NCI-H2107 treated with DMSO at 0.1 percent for 48 hours (cell line): ENCODE measurements at regions not wholly inside any gene's neighbourhood (a gene's known extent, or its start where the extent isn't known, plus 50 kb on each side); places are given as distances from the start of the nearest gene placed in this dataset.

Experiments used
- DNase-seq: peaks from one replicate; lab custom pipeline; 2025; ENCODE audit not compliant: unreplicated experiment; lab: John Stamatoyannopoulos, UW

DNA sequence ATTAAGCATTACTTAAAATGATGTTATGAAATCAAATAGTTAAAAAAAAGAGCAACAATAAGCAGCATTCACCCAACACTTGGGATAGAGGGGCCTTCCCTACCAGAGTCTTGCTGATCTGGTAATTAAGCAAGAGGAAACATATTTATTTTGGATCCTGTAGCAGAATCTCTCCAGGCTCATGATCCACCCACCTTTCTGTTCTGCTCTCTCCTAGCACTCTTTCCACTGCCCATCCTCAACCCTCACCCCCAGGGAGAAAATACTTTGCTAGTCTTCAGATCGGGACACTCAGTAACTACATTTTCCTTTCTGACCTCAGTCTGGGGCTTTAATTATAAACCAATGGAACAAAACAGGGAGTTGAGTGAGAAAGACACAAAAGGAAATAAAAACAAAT is 1541.9 kb downstream of the AACS start:
- no peak for DNase-seq

DNA sequence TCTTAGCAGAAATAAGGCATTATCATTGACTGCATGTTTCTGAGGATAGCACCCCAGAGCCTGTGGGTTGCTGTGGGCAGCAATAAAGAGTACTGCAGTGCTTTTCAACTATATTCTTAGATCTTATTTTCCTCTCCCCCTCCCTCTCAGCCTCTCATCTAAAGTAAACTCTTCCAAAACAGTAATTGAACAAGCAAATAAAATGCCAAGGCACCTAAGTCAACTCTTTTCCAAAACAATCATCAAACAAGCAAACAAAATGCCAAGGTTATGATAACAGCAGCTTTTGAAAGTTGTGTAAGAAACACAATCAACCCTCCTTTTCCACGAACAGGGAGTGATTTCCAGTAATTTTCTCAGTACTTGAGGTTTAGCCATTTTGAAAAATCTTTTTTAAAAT is 1542.6 kb downstream of the AACS start:
- DNase-seq, result no peak

DNA sequence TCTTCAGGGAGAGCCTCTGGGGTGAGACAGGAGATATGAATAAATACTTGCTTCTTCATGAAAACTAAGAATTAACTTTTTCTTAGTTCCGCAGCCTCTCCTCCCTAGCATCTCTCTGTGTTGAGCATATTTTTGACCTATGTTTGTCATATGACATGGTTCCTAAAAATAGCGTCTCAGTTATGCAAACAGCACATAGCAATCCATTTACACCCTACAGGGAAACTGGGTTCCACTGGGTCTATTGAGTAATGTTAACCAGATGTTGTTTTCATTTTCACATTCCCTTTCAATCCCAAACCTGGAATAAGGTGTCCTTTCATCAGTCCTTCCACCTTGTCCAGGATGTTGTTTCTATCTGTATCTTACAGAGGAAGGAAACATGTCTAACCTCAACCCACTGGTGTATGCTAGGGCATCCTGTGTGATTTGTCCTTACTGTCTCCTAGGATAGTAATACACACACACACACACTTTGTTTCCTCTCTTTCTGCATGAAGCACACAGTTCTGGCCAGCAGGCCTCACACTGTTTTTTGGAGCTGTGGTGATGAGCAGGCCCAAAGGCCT is 1543.5 kb downstream of the AACS start:
- DNase-seq, result no peak

DNA sequence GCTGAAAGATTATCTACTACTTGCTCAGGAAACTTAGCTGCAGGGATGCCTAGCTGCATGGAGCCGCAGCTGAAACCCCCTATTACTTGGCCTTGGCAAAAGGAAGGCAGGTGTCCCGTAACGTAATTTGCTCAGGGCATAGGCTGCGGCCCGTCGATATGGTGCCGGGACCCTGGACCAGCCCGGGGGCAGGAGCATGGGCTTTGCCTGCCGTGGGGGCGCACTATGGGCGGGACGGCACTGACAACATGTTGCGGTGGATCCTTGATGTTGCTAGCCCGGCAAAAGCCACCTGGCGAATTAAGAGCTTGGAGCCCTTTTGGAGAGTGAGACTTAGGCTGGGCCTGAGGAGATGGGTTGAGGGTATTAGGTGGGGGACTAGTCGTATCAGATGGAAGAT is 1551.2 kb downstream of the AACS start:
- no peak for DNase-seq

DNA sequence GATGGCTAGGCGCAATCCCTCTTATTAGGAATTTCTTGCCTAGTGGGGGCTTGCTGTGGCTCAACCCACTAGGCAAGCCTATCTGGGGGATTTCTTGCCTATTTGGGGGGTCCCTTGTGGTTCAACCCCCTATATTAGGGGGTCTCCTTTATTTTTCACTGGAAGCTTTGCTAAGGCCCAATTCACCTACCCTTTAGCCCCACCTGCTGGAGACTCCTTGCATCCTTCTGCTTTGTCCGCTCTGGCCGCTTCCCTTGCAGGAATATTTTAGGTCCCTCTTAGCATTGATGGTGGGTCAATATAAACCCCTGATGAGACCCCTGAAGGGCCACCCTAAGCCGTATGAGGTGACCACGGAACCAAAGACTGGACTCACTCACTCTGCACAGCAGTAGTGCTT is 1552.1 kb downstream of the AACS start:
- no peak for DNase-seq

DNA sequence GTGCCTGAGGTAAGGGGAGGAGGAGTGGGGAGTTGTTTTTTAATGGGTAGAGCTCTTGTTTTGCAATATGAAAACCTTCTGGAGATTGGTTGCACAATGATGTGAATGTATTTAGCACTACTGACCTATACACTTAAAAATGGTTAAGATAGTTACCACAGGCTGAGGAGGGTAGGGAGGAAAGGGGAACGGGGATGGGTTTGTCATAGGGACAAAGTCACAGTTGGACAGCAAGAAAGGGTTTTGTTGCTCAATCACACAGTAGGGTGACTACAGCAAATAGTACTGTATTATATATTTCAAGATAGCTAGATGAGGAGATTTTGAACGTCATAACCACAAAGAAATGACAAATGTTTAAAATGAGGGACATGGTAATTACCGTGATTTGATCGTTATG is 1562.4 kb downstream of the AACS start:
- DNase-seq, result no peak

DNA sequence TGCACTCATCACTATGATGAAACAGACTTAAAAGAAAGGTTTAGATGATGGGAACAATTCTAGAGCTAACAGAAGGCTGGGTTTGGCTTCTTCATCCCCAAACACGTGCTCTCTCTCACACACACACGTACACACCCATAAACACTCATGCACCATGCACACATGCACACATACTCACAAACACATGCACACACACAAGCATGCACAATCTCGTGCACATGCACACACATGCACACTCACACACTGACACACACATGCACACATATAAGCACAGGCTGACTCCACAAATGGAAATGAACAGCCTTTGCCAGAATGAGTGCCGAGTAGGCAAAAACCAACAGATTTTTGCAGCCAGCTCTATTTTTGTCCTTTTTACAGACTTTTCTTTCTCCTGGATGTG is 1571.6 kb downstream of the AACS start:
- no peak for DNase-seq

DNA sequence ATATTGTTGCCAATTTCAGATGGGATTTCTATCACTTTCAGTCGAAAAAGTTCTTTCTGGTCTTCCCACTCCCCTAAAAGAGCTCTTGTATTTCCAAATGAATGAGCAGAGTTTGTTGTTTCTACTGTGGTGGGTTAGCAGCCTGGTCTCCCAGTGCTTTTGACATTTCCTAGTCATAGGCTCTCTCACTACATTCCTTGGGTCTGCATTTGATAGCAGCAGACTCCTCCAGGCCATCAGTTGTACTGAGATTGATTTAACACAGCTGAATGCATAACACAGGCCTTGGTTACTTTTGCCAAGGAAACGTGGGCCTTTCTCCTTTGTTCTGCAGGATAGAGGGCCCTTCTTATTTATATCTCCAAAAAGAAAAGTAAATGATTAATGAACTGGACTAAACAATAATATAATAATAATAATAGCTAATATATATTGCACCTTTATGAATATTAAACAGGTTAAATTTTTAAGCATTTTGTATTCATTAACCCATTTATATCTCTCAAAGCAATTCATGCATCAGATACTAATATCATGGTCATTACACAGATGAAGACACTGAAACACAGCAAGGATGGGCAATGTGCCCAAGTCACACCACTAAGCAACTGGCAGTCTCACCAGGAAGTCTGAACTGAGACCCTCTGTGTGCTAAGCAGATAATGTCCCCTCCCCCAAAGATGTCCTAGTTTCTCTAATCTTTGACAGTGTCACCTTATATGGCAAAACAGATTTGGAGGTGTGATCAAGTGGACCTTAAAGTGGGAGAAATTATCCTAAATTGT is 1579.2 kb downstream of the AACS start:
- DNase-seq, result no peak

DNA sequence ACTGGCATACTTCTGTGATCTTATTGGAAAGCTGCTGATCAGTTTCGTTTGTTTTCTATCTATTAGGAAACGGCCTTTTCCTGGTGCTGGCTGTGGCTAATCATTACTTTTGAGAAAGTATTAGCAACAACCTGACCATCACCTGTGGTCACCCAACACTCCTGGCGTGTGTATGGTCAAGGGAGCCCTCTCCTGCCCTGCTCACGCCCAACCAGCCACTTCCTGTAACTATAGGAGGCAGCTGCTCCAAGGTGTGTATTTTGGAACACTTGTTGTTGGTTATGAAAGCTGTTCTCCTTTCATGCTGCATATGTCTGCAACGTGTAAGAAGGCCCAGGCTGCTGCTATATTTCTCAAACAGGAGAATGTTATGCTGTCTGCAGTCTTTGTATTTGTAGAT is 1582.8 kb downstream of the AACS start:
- no peak for DNase-seq

DNA sequence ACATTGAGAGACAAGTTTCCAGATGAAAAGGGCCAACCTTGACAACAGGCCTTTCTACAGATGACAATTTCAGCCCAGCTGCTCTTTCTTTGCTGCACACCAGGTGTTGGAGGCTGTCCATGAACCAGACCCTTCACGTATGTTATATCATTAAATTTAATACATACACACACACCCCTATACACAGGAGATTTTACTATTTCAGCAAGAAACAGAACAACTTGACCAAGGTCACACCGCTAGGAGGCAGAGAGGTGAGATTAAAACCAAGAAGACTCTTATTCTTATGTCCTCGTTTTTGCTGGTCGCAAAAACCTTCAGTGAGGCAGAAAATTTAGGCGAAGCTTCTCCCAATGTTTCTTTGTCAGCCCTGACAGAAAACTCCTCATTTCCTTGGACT is 1585.9 kb downstream of the AACS start:
- DNase-seq, result no peak

DNA sequence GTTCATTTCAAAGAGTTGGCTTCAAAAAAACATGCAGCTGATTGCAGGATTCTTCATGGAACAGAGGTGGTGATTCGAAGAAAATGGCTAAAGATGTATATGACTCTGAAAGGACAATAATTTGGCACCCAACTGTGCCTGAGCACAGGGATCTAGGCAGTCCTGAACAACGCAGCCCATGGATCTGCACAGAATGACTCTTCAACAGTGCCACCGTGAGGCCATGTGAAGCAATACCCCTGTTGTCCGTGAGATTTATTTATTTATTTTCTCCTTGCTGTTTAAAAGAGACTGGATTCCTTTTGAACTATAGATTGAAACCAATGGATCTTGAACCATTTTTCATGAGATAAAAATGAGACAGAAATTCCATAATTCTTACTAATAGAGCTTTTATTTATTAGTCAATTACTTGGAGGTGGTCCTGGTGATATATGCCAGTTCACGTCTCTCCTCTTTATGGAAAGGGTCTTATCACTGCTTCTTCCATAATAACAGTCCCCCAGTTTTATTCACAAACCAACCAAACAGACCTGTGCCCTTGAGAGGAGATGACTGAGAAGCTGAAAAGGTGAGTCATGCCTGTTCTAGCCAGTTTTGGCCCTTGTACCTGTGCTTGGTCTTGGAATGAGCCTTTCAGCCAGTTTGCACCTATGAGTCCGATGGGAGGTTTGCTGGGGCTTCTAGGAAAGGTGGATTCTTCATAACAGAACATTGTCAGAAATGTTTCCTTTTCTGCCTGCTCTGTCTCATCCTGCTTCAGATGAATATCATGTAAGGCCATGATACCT is 1598.3 kb downstream of the AACS start:
- no peak for DNase-seq

DNA sequence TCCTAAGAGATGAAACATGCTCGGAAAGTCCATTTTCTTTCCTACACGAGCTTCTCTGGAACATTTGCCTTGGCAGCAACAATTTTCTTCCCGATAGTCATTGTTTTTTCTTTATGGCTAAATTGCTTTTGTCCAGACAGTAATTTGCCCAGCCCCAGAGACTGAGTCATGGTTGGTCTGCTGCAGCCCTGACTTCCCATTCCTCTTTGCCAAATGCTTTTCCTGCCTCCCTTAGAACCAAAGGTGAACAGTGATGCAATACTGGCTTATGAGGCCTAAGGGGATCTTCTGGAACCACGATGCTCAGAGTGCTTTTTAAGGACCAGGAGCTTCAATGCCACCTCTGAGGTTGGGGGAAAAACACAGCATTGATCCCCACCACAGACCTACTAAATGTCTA is 1599.6 kb upstream of the TMEM132C start:
- DNase-seq, result no peak

DNA sequence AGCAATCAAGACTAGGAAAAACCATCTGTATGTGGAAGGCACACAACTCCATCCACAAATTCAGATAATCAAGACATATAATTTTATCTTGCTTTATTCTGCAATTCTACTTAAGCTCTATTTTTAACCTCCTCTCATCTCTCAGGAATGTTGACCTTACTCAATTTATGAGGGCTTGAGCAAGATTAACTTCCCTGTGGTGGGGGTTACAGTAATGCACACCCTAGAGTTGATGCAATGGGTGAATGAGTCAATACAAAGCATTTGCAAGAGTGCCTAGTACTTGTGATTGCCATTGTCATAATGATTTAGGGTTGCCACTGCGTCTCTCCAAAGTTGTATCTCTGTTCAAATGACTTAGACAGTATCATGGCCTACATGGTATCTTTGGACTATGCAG is 1598.4 kb upstream of the TMEM132C start:
- no peak for DNase-seq

DNA sequence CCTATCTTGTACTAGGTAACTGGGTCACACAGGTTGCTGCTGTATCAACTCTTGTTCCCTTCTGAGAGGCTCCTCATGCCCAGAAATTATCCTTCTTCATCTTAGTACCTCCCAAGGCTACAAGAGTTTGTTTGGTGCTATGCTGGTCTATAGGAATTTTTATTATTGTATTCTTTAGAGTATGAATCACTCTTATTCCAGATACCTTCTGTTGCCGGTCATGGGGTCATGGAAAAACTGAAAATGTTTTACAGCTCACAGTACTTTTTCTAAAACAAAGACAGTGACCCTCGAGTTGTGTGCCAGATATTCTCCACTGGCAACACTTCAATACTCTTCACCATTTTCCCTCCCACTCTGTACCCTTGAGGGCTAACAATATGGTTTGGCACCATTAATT is 1598.0 kb upstream of the TMEM132C start:
- no peak for DNase-seq

DNA sequence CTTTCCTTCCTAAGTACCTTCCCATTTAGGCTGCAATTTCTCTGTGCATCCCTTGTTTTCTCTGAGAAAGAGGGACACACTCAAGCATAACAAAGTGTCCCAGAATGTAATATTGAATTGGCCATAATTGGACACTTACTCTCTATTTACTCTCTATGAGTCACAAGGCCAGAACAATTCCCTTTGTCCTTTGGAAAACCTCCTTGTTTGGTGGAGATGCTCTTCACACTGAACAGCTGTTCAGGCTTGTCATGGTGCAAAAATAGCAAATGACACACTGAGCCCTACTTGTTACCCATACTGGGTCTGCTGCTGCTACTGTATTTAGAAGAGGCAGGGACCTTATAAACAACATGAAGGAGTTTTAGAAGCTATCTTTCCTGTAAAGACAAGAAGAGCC is 1590.5 kb upstream of the TMEM132C start:
- no peak for DNase-seq

DNA sequence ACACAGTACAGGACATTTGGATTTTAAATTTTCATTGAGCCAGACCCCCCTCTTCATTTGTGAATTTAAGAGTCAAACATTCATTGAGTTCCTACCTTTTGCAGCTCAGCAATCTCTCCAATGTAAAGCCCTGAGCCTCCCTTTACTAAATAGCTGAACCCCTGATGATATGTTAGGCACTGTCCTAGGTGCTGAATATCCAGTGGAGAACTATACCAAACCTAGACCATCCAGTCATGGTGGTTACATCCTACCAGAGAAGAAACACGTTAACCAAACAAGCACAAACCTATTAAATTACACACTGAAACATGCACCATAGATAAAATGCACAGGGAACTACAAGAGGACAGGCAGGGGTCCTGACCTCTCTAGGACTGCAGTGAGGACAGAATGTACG is 1585.3 kb upstream of the TMEM132C start:
- DNase-seq, result no peak

DNA sequence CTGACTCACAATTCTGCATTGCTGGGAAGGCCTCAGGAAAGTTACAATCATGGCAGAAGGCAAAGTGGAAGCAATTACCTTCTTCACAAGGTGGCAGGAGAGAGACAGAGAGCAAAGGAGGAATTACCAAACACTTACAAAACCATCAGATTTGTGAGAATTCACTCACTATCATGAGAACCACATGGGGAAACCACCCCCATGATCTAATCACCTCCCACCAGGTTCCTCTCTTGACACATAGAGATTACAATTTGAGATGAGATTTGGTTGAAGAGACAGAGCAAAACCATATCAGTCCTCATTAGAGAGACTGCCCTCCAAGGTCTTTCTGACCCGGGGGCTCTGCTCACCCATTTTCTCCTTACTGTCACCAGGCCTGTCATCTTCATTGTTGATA is 1582.3 kb upstream of the TMEM132C start:
- DNase-seq, result no peak

DNA sequence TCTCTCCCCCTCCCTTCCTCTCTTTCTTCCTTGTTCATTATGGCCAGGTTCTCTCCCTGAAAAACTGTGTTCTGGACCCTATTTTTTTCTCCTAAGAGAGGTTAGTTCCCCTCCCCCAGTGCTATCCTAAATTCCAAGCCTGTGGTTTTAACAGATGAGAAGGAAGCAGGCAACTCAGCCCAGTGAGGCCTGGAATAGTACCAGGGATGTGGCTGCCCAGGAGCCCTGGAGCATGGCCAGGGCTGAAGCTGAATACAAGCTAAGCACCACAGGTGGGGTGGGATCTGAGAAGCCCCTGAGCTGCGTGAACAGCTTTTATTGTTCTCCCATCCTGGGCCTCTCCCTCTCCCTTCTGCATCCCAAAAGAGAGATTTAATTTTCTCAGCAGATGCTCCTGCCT is 1581.3 kb upstream of the TMEM132C start:
- no peak for DNase-seq

DNA sequence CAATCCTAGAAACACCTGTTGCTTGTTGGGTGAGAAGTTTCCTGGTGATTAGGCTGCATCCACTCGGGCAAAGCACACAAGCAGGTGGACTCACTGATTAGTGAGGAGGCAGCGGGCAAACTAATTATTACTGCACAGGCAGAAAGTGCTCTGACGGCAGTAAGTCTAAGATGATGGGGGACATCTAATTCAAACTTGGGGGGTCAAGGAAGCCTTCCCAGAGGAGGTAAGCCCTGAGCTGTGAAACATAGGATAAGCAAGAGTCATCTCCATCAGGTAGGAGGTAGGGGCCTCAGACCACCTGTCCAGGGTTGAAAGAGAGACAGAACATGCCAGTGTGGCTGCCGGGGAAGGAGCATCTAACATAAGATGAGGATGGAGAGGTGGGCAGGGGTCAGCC is 1578.4 kb upstream of the TMEM132C start:
- no peak for DNase-seq

DNA sequence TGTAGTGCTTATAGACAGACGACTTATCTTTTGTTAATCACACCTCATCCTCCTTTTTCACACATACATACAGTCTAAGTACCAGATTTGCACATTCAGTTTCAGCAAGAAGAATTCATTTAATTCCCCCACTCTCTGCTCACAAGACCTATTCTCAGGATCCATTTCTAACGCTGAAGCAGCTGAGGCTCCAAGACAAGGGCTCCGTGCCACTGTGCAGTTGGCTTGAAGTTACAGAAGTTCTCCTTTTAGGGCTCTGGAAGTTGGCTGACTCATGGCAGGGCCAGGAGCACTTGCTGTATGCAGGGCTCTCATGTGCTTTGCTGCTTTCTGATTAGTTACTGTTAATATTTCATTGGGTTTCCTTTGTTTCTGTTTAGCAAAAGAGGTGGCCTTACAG is 1566.9 kb upstream of the TMEM132C start:
- no peak for DNase-seq

DNA sequence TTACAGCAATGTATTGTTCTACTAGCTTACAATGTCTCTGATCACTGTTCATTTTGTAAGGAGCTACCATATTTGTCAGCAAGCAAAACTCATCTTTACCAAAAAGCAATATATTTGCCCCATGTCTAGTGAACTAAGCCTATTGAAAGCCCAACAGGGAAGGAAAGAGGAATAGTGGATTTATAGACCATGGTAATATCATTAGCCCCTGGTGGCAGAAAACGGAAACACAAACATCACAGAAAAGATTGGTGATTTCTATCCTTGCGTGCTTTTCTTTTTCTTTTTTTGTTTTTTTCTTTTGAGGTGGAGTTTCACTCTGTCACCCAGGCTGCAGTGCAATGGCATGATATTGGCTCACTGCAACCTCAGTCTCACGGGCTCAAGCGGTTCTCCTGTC is 1562.4 kb upstream of the TMEM132C start:
- DNase-seq, result no peak

DNA sequence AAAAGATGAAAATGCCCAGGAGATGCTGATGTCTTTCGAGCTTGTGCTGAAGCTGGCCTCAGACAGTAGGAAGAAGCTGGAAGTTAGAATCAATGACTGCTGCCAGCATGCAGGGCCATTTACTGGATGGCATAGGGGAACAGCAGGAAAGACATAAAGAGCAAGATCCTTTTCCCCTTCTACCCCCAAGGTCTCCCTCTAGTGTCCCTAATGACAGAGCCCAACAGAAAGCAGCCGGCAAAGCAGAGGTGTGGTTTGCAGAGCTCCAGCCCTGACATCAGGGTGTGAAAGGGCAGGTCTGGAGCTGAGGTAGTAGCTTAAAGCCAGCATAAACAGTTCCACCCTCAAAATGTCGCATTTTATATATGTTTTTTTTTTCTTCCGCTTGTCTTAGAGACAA is 1560.7 kb upstream of the TMEM132C start:
- no peak for DNase-seq
